K562 (cell line): ENCODE measurements at regions not wholly inside any gene's neighbourhood (a gene's known extent, or its start where the extent isn't known, plus 50 kb on each side); places are given as distances from the start of the nearest gene placed in this dataset.

Source experiments
- AFF1 ChIP-seq, 2 experiments: fragments of 450-650 bp; IDR thresholded peaks; 2 replicates each; pipeline ENCODE4 v1.6.1; 2018; ENCODE audit warnings: mild to moderate bottlenecking in 2 of 2, low read depth in 1 of 2; ENCODE audit not compliant: partially characterized antibody in 2 of 2
- EWSR1 ChIP-seq: fragments of 450-650 bp; IDR thresholded peaks from 2 replicates; pipeline ENCODE4 v1.6.1; 2018; ENCODE audit warnings: borderline replicate concordance, mild to moderate bottlenecking, low read depth, moderate library complexity; ENCODE audit not compliant: partially characterized antibody
- FOXJ3 ChIP-seq: sonication (generic); formaldehyde crosslinking; IDR thresholded peaks from 2 replicates; pipeline ENCODE4 v1.4.0; 2020; ENCODE audit warnings: mild to moderate bottlenecking, missing genetic modification reagents
- JUND ChIP-seq, 2 experiments: IDR thresholded peaks; 2 replicates in 1 of 2; 3 replicates in 1 of 2; pipeline ENCODE4 v1.6.1; 2011; ENCODE audit warnings: borderline replicate concordance in 2 of 2, low read depth in 2 of 2, low read length in 2 of 2, improper control_type of control experiment in 1 of 2, missing biosample characterization in 1 of 2, missing genetic modification characterization in 1 of 2, missing genetic modification reagents in 1 of 2
- MBD2 ChIP-seq: sonication (generic); IDR thresholded peaks from 2 replicates; pipeline ENCODE4 v1.6.1; 2016; ENCODE audit warnings: low read depth, borderline replicate concordance
- MCM7 ChIP-seq, 2 experiments: fragments of 450-650 bp; IDR thresholded peaks; 2 replicates each; pipeline ENCODE4 v1.6.1; 2016 to 2018
- NR2F6 ChIP-seq: fragments of 450-650 bp; formaldehyde crosslinking; IDR thresholded peaks from 2 replicates; pipeline ENCODE4 v1.4.0; 2020; ENCODE audit warnings: mild to moderate bottlenecking
- PHB ChIP-seq: fragments of 250-450 bp; sonication (Bioruptor Pico); IDR thresholded peaks from 2 replicates; pipeline ENCODE4 v1.5.0; 2021
- RNF2 ChIP-seq: sonication (generic); IDR thresholded peaks from 2 replicates; pipeline ENCODE4 v1.6.1; 2016
- SLC30A9 ChIP-seq: fragments of 250-450 bp; sonication (Bioruptor Pico); IDR thresholded peaks from 2 replicates; pipeline ENCODE4 v1.8.0; 2022; ENCODE audit warnings: mild to moderate bottlenecking, moderate library complexity
- SUPT5H ChIP-seq: fragments of 450-650 bp; IDR thresholded peaks from 2 replicates; pipeline ENCODE4 v1.6.1; 2016
- TAF15 ChIP-seq: fragments of 200-400 bp; formaldehyde crosslinking; IDR thresholded peaks from 2 replicates; pipeline ENCODE4 v1.6.1; 2017; ENCODE audit warnings: mild to moderate bottlenecking, low read depth, low read length, moderate library complexity
- TAF7 ChIP-seq: fragments of 450-650 bp; IDR thresholded peaks from 2 replicates; pipeline ENCODE4 v1.6.1; 2016; ENCODE audit warnings: missing genetic modification characterization, missing compliant biosample characterization
- TAL1 ChIP-seq: fragments of 450-650 bp; IDR thresholded peaks from 2 replicates; pipeline ENCODE4 v1.6.1; 2016; ENCODE audit warnings: mild to moderate bottlenecking
- XRCC5 ChIP-seq: fragments of 200-400 bp; formaldehyde crosslinking; IDR thresholded peaks from 2 replicates; pipeline ENCODE4 v1.6.1; 2017; ENCODE audit warnings: low read depth, mild to moderate bottlenecking, low read length
- ZNF143 ChIP-seq: sonication (generic); formaldehyde crosslinking; IDR thresholded peaks from 2 replicates; pipeline ENCODE4 v1.9.0; 2022; ENCODE audit warnings: mild to moderate bottlenecking, missing genetic modification reagents
- ZNF431 ChIP-seq: sonication (generic); formaldehyde crosslinking; IDR thresholded peaks from 2 replicates; pipeline ENCODE4 v1.8.0; 2022; ENCODE audit warnings: mild to moderate bottlenecking, missing genetic modification reagents
- TF ChIP-seq, protein P1 (sequence below), 3 experiments: fragments of 200-800 bp in 1 of 3; sonication (Bioruptor generic) in 1 of 3; sonication (generic) in 1 of 3; formaldehyde crosslinking in 1 of 3; IDR thresholded peaks; 2 replicates each; pipeline versions ENCODE4 v1.6.1 to v1.8.0; 2016 to 2022; ENCODE audit warnings: mild to moderate bottlenecking in 2 of 3, missing compliant biosample characterization in 2 of 3, missing genetic modification characterization in 2 of 3, missing genetic modification reagents in 1 of 3
- TF ChIP-seq, protein P2 (sequence below): fragments of 150-350 bp; IDR thresholded peaks from 2 replicates; pipeline ENCODE4 v1.6.1; 2014; ENCODE audit warnings: low read depth, mild to moderate bottlenecking, low read length, borderline replicate concordance

DNA sequence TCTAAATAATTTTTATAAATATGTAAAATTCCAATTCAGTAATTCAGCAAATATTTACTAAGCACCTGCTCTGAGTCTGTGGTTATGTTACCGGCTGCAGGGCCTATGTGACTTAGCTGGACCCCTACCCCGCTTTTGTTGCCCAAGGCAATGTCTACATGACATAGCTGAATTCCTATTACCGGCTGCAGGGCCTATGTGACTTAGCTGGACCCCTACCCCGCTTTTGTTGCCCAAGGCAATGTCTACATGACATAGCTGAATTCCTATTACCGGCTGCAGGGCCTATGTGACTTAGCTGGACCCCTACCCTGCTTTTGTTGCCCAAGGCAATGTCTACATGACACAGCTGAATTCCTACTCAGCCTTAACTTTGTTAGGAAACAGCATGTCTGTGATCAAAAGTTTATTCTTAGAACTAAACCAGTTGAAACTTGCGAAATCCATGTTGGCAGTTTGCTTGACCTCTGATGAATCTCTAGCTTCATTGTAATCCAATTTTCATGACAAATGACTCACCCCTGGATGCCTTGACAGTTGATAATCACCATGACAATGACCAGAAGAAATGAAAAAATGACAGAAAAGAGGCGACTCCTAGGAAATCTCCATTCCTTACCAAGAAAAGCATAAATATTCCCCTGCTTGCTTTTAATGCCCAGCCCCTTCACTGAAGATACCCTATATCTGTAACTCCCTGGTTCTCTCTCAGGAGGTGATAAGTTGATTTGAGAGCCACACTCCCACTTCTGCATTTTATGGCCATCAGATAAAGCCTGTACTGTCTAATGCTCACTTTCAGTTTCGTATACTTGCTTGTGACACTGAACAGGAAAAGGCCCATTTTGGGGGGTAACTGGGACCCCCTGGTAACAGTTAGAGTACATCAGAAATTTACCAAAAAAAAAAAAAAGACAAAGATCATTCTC lies 148.4 kb upstream of the SYT10 start (continued):
- TF ChIP-seq, protein P1, sequence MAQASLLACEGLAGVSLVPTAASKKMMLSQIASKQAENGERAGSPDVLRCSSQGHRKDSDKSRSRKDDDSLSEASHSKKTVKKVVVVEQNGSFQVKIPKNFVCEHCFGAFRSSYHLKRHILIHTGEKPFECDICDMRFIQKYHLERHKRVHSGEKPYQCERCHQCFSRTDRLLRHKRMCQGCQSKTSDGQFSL (CRISPR knock-in tag; IDR thresholded peaks at IDR 0.05): no peak
- TF ChIP-seq, protein P1 (tag; IDR thresholded peaks at IDR 0.05): no peak
- TF ChIP-seq TAL1 (peak; percentile 95), ZNF431 (no peak), PHB (CRISPR knock-in tag) (no peak), SLC30A9 (CRISPR knock-in tag) (no peak), AFF1 (IDR thresholded peaks at IDR 0.05; ENCODE audit: low read depth in 1 of 2, partially characterized antibody in 2 of 2) (peak; percentile 31 to 88), NR2F6 (CRISPR knock-in tag) (no peak), XRCC5 (no peak), TAF7 (tag) (no peak), JUND (IDR thresholded peaks at IDR 0.05; ENCODE audit: borderline replicate concordance, low read depth, low read length) (peak; percentile 98), JUND (tag; IDR thresholded peaks at IDR 0.05; ENCODE audit: borderline replicate concordance, low read depth, low read length) (peak; percentile 99), EWSR1 (no peak), SUPT5H (no peak), MBD2 (peak; percentile 80), MCM7 (IDR thresholded peaks at IDR 0.05) (no peak), ZNF143 (CRISPR knock-in tag) (no peak), RNF2 (peak; percentile 94), FOXJ3 (CRISPR knock-in tag) (no peak), TAF15 (no peak)
- TF ChIP-seq, protein P2, sequence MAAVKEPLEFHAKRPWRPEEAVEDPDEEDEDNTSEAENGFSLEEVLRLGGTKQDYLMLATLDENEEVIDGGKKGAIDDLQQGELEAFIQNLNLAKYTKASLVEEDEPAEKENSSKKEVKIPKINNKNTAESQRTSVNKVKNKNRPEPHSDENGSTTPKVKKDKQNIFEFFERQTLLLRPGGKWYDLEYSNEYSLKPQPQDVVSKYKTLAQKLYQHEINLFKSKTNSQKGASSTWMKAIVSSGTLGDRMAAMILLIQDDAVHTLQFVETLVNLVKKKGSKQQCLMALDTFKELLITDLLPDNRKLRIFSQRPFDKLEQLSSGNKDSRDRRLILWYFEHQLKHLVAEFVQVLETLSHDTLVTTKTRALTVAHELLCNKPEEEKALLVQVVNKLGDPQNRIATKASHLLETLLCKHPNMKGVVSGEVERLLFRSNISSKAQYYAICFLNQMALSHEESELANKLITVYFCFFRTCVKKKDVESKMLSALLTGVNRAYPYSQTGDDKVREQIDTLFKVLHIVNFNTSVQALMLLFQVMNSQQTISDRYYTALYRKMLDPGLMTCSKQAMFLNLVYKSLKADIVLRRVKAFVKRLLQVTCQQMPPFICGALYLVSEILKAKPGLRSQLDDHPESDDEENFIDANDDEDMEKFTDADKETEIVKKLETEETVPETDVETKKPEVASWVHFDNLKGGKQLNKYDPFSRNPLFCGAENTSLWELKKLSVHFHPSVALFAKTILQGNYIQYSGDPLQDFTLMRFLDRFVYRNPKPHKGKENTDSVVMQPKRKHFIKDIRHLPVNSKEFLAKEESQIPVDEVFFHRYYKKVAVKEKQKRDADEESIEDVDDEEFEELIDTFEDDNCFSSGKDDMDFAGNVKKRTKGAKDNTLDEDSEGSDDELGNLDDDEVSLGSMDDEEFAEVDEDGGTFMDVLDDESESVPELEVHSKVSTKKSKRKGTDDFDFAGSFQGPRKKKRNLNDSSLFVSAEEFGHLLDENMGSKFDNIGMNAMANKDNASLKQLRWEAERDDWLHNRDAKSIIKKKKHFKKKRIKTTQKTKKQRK: no peak
